GM12892 (cell line): ENCODE measurements at regions not wholly inside any gene's neighbourhood (a gene's known extent, or its start where the extent isn't known, plus 50 kb on each side); places are given as distances from the start of the nearest gene placed in this dataset.

ENCODE experiments used
- POLR2A ChIP-seq: IDR thresholded peaks from 2 replicates; pipeline ENCODE4 v1.6.1; 2011; ENCODE audit warnings: low read depth, low read length, control low read depth
- POLR2AphosphoS5 ChIP-seq: IDR thresholded peaks from 2 replicates; pipeline ENCODE4 v1.6.1; 2011; ENCODE audit warnings: low read depth, low read length, control low read depth

DNA sequence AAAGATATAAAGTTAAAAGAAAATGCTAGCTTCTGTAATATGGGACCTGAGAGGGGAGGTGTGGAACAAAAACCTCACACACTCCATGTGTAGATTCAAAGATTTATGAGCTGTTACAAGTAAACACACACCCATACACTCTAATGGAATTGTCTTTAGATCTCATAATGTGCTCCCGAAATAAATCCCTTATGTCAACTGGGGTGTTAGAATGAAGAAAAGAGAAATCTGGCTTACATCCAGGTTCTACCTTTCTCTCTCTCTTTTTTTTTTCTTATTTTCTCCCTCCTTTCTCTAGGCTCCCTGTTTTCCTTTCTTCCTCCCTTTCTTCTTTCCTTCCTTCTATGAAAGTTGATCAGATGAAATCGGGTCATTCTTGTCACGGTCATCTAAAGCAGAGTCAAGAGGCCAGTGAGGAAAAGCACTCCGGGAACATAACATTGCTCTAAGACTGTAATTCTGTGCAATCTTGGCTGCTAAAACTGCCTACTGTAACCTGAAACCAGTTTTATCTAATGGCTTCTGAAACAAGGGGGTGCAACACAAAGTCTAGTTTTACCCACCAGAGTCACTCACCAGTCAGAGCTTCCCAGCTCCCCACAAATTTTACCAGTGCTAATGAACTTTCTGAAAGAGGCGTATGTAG, 68.3 kb upstream of the BTBD3 start:
- TF ChIP-seq POLR2AphosphoS5 = no peak
- TF ChIP-seq POLR2A = no peak
